ENCODE measurements at regions not wholly inside any gene's neighbourhood (a gene's known extent, or its start where the extent isn't known, plus 50 kb on each side); places are given as distances from the start of the nearest gene placed in this dataset.

DNA sequence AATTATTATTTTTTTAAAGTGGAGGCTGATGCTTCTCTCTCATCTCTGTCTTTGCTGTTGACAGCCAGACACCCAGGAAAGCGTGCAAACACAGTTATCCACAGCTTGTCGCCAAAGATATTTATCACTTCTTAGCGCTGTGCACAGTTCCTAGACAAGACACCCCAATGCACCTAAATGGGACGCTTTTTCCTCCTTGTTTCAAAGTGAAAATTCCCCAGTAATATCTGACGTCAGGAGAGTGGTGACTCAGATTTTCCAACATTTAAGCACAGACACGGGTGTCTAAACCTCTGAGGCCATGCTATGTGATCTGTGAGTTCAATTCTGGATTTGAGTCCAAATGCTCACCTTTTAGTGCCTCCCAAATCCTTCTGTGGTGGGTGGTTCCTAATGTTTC is 151.6 kb downstream of the EMX2 start:
- FAIRE-seq = no peak
- Histone ChIP-seq H3K36me3 (ENCODE audit: control insufficient read depth in 2 of 3, insufficient read depth in 3 of 3, low read length in 3 of 3) (no peaks in the 10 kb centered on the region), H3K9me3 (ENCODE audit: control insufficient read depth in 2 of 3, insufficient read depth in 1 of 3, low read length in 3 of 3) (no peaks in the 10 kb centered on the region), H3K27me3 (ENCODE audit: control insufficient read depth, insufficient read depth, low read length) (no peaks in the 10 kb centered on the region), H3K4me1 (ENCODE audit: control insufficient read depth in 2 of 3, insufficient read depth in 2 of 3, low read depth in 1 of 3, low read length in 3 of 3) (no peaks in the 10 kb centered on the region), H3K27ac (ENCODE audit: low read depth in 2 of 2, low read length in 2 of 2) (no peak overlapping the region), H3K4me3 (ENCODE audit: low read length in 3 of 3) (no peak overlapping the region), H3K9ac (ENCODE audit: low read length in 3 of 3) (no peak overlapping the region)
- no peak for DNase-seq
- TF ChIP-seq, protein P1, sequence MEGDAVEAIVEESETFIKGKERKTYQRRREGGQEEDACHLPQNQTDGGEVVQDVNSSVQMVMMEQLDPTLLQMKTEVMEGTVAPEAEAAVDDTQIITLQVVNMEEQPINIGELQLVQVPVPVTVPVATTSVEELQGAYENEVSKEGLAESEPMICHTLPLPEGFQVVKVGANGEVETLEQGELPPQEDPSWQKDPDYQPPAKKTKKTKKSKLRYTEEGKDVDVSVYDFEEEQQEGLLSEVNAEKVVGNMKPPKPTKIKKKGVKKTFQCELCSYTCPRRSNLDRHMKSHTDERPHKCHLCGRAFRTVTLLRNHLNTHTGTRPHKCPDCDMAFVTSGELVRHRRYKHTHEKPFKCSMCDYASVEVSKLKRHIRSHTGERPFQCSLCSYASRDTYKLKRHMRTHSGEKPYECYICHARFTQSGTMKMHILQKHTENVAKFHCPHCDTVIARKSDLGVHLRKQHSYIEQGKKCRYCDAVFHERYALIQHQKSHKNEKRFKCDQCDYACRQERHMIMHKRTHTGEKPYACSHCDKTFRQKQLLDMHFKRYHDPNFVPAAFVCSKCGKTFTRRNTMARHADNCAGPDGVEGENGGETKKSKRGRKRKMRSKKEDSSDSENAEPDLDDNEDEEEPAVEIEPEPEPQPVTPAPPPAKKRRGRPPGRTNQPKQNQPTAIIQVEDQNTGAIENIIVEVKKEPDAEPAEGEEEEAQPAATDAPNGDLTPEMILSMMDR (IDR thresholded peaks at IDR 0.05; ENCODE audit: borderline replicate concordance, extremely low read depth, insufficient read depth) = no peak
- intact Hi-C loops (cut with DNase I) = no loop called here

DNA sequence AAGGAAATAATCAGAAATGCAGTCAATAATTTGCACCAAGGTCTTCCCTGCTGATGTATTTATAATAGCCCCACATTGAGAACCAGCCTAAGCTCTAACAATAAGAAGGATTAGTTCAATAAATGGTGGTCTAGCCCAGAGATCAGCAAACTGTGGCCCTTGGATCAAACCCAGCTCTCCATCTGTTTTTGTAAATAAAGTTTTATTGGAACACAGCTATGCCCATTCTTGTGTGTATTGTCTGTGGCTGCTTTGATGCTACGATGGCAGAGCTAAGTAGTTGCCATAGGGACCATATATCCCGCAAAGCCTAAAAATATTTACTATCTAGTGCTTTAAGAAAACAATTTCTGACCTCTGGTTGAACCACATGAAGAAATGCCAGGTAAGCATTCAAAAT is 154.9 kb downstream of the EMX2 start:
- DNase-seq (no peak), FAIRE-seq (no peak)
- Histone ChIP-seq H3K9ac (ENCODE audit: low read length in 3 of 3) (no peak overlapping the region), H3K4me3 (ENCODE audit: low read length in 3 of 3) (no peak overlapping the region), H3K36me3 (ENCODE audit: control insufficient read depth in 2 of 3, insufficient read depth in 3 of 3, low read length in 3 of 3) (no peaks in the 10 kb centered on the region), H3K4me1 (ENCODE audit: control insufficient read depth in 2 of 3, insufficient read depth in 2 of 3, low read depth in 1 of 3, low read length in 3 of 3) (no peaks in the 10 kb centered on the region), H3K9me3 (ENCODE audit: control insufficient read depth in 2 of 3, insufficient read depth in 1 of 3, low read length in 3 of 3) (no peaks in the 10 kb centered on the region), H3K27me3 (ENCODE audit: control insufficient read depth, insufficient read depth, low read length) (no peaks in the 10 kb centered on the region), H3K27ac (ENCODE audit: low read depth in 2 of 2, low read length in 2 of 2) (no peak overlapping the region)
- TF ChIP-seq, protein P1 (IDR thresholded peaks at IDR 0.05; ENCODE audit: borderline replicate concordance, extremely low read depth, insufficient read depth) = no peak
- intact Hi-C loops (cut with DNase I) = no loop called here

DNA sequence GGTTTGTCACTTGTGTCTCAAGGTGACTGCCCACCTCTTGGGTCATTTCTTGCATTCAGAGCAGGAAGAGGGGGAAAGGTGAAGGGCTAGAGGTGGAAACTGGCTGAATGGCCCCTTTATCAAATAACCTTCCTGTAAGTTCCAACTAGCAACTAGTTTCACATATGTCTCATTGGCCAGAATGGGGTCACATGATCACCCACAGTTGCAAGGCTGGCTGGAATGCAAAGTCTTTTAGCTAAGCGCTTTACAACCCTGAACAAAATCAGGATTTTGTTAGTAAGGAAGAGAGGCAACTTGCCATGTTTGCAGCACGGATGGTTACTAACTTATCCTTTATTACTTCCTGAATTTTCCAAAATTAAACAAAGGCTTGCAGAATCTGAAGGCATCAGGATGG is 156.3 kb downstream of the EMX2 start:
- H3K27ac ChIP-seq (ENCODE audit: low read depth in 2 of 2, low read length in 2 of 2) = no peak overlapping the region
- intact Hi-C loops (cut with DNase I) = no loop called here
- H3K9me3 ChIP-seq (ENCODE audit: control insufficient read depth in 2 of 3, insufficient read depth in 1 of 3, low read length in 3 of 3) = no peaks in the 10 kb centered on the region
- no peak overlapping the region for H3K4me3 ChIP-seq (ENCODE audit: low read length in 3 of 3)
- TF ChIP-seq, protein P1 (IDR thresholded peaks at IDR 0.05; ENCODE audit: borderline replicate concordance, extremely low read depth, insufficient read depth) = no peak
- FAIRE-seq = no peak
- no peaks in the 10 kb centered on the region for H3K36me3 ChIP-seq (ENCODE audit: control insufficient read depth in 2 of 3, insufficient read depth in 3 of 3, low read length in 3 of 3)
- no peaks in the 10 kb centered on the region for H3K27me3 ChIP-seq (ENCODE audit: control insufficient read depth, insufficient read depth, low read length)
- DNase-seq = no peak
- H3K9ac ChIP-seq (ENCODE audit: low read length in 3 of 3) = no peak overlapping the region
- no peaks in the 10 kb centered on the region for H3K4me1 ChIP-seq (ENCODE audit: control insufficient read depth in 2 of 3, insufficient read depth in 2 of 3, low read depth in 1 of 3, low read length in 3 of 3)

DNA sequence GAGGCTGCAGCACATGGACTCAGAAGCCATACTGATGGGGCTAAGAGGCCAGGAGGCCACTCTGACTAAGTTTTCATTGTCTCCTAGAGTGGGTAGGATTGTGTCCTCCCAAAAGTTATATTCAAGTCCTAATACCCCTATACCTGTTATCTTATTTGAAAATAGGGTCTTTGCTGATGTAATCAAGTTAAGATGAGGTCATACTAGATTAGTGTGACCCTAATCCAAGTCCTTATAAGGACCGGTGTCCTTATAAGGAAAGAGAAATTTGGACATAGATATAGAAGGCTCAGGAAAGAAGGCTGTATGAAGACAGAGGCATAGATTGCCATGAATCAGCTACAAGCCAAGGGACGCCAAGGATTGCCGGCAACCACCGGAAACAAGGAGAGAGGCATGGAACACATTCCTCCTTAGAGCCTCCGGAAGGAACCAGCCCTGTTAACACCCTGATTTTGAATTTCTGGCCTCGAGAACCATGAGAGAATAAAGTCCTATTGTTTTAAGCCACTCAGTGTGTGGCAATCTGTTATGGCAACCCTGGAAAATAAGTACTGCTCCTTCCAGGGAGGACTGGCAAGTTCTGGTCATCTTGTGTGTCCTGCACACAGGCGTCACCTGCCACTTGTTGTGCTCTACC is 157.0 kb downstream of the EMX2 start:
- DNase-seq (peak in 1 of 5 donors; percentile 19), FAIRE-seq (no peak)
- H3K9ac ChIP-seq (ENCODE audit: low read length in 3 of 3) = no peak overlapping the region
- no peaks in the 10 kb centered on the region for H3K27me3 ChIP-seq (ENCODE audit: control insufficient read depth, insufficient read depth, low read length)
- H3K4me1 ChIP-seq (ENCODE audit: control insufficient read depth in 2 of 3, insufficient read depth in 2 of 3, low read depth in 1 of 3, low read length in 3 of 3) = no peaks in the 10 kb centered on the region
- no peaks in the 10 kb centered on the region for H3K9me3 ChIP-seq (ENCODE audit: control insufficient read depth in 2 of 3, insufficient read depth in 1 of 3, low read length in 3 of 3)
- H3K27ac ChIP-seq (ENCODE audit: low read depth in 2 of 2, low read length in 2 of 2) = no peak overlapping the region
- no peak overlapping the region for H3K4me3 ChIP-seq (ENCODE audit: low read length in 3 of 3)
- intact Hi-C loops (cut with DNase I) = no loop called here
- TF ChIP-seq, protein P1 (IDR thresholded peaks at IDR 0.05; ENCODE audit: borderline replicate concordance, extremely low read depth, insufficient read depth) = no peak
- H3K36me3 ChIP-seq (ENCODE audit: control insufficient read depth in 2 of 3, insufficient read depth in 3 of 3, low read length in 3 of 3) = no peaks in the 10 kb centered on the region
